Smooth muscle cell (in vitro differentiated cells): ENCODE measurements at regions not wholly inside any gene's neighbourhood (a gene's known extent, or its start where the extent isn't known, plus 50 kb on each side); places are given as distances from the start of the nearest gene placed in this dataset.

Source experiments
- DNase-seq: peaks from one replicate; lab custom pipeline; 2025; ENCODE audit not compliant: unreplicated experiment; lab: John Stamatoyannopoulos, UW
- H2AFZ ChIP-seq: fragments of 200-600 bp; sonication (generic); 2 replicates; pipeline ENCODE4 v1.6.0; 2016; ENCODE audit warnings: antibody characterized with exemption, low read depth, mild to moderate bottlenecking
- H3F3A ChIP-seq: fragments of 200-600 bp; sonication (generic); 2 replicates; pipeline ENCODE4 v1.6.0; 2017; ENCODE audit warnings: antibody characterized with exemption, low read depth
- H3K27ac ChIP-seq: fragments of 200-600 bp; sonication (generic); 2 replicates; pipeline ENCODE4 v1.5.1; 2016; ENCODE audit warnings: low read depth, mild to moderate bottlenecking
- H3K27me3 ChIP-seq: fragments of 200-600 bp; sonication (generic); 2 replicates; pipeline ENCODE4 v1.6.1; 2016; ENCODE audit warnings: low read depth, mild to moderate bottlenecking
- H3K36me3 ChIP-seq: fragments of 200-600 bp; sonication (generic); 2 replicates; pipeline ENCODE4 v1.5.1; 2016; ENCODE audit warnings: low read depth
- H3K4me1 ChIP-seq: fragments of 200-600 bp; sonication (generic); 2 replicates; pipeline ENCODE4 v1.5.1; 2016; ENCODE audit warnings: low read depth
- H3K4me2 ChIP-seq: fragments of 200-600 bp; sonication (generic); 2 replicates; pipeline ENCODE4 v1.6.0; 2016; ENCODE audit warnings: mild to moderate bottlenecking
- H3K4me3 ChIP-seq: fragments of 200-600 bp; sonication (generic); 2 replicates; pipeline ENCODE4 v1.5.1; 2016; ENCODE audit warnings: mild to moderate bottlenecking
- H3K79me2 ChIP-seq: fragments of 200-600 bp; sonication (generic); 2 replicates; pipeline ENCODE4 v1.6.0; 2016; ENCODE audit warnings: low read depth, mild to moderate bottlenecking
- H3K9ac ChIP-seq: fragments of 200-600 bp; sonication (generic); 2 replicates; pipeline ENCODE4 v1.6.0; 2016; ENCODE audit warnings: low read depth
- H3K9me3 ChIP-seq: fragments of 200-600 bp; sonication (generic); replicated peaks from 2 replicates; pipeline ENCODE4 v1.5.1; 2016; ENCODE audit warnings: low read depth
- H4K20me1 ChIP-seq: fragments of 200-600 bp; sonication (generic); 2 replicates; pipeline ENCODE4 v1.6.0; 2016; ENCODE audit warnings: low read depth
- WGBS: methylation state at CpG from one replicate; pipeline ENCODE4 v1.1.7; 2016; ENCODE audit warnings: low lambda C conversion rate; 5-methylcytosine and 5-hydroxymethylcytosine counted together
- TF ChIP-seq, protein P1 (sequence below): fragments of 200-600 bp; sonication (generic); IDR thresholded peaks from 2 replicates; pipeline ENCODE4 v1.5.1; 2017; ENCODE audit warnings: borderline replicate concordance, mild to moderate bottlenecking, antibody characterized with exemption; ENCODE audit not compliant: insufficient read depth, poor library complexity, severe bottlenecking

DNA sequence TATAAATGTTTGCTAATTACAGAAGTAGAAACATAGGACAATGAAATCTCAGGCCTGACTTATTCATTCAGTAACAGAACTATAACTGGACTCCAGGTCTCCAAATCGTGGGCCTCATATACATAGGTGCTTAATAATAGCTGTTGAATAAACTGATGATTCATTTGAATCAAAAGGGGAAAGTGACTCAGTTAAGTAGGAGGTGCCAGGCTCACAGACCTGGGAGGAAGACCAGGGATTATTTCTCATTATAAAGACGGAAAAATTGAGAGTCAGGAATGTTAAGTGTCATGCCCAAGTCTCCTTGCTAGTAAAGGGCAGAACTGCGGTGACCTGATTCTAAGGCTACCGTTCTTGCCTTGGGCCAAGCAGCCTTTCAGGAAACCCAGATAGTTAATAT is 131.5 kb downstream of the HS3ST1 start:
- H3K27ac ChIP-seq: no peak overlapping the region

DNA sequence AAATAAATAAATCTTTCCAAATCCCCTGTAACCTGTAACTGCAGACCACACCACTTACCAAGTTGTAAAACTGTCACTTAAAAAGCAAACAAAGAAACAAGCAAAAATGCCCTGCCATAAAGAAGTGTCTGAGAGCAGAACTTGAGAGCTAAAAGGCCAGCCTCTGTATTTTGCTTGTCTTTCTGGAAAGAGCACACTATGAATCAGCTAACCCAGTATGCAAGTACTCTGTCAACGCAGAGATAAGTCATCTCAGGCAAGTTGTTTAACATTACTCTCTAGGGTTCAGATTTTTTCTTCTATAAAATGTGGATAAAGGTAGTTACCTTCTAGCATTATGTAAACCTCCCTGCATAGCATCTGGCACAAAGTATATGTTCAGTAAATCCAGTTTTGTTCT is 134.8 kb downstream of the HS3ST1 start:
- Histone ChIP-seq H3K4me1 (no peaks in the 10 kb centered on the region), H3K4me2 (no peak overlapping the region), H3K27ac (no peak overlapping the region), H3K9ac (no peak overlapping the region), H3K27me3 (no peaks in the 10 kb centered on the region), H3K36me3 (no peaks in the 10 kb centered on the region), H3K9me3 (no peaks in the 10 kb centered on the region), H4K20me1 (no peaks in the 10 kb centered on the region), H3F3A (no peaks in the 10 kb centered on the region), H3K4me3 (no peak overlapping the region), H2AFZ (no peak overlapping the region), H3K79me2 (no peaks in the 10 kb centered on the region)
- WGBS: 15% methylated on average over 1 of the region's 1 CpG
- TF ChIP-seq, protein P1, sequence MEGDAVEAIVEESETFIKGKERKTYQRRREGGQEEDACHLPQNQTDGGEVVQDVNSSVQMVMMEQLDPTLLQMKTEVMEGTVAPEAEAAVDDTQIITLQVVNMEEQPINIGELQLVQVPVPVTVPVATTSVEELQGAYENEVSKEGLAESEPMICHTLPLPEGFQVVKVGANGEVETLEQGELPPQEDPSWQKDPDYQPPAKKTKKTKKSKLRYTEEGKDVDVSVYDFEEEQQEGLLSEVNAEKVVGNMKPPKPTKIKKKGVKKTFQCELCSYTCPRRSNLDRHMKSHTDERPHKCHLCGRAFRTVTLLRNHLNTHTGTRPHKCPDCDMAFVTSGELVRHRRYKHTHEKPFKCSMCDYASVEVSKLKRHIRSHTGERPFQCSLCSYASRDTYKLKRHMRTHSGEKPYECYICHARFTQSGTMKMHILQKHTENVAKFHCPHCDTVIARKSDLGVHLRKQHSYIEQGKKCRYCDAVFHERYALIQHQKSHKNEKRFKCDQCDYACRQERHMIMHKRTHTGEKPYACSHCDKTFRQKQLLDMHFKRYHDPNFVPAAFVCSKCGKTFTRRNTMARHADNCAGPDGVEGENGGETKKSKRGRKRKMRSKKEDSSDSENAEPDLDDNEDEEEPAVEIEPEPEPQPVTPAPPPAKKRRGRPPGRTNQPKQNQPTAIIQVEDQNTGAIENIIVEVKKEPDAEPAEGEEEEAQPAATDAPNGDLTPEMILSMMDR: no peak
- DNase-seq: no peak

More for the DNA sequence above, 131.5 kb downstream of the HS3ST1 start:
- H3K9me3 ChIP-seq: no peaks in the 10 kb centered on the region
- 64% methylated on average over 4 of the region's 4 CpGs for WGBS
- H2AFZ ChIP-seq: no peak overlapping the region
- DNase-seq: no peak
- H3K4me3 ChIP-seq: no peak overlapping the region
- H3K4me2 ChIP-seq: no peak overlapping the region
- no peaks in the 10 kb centered on the region for H3K36me3 ChIP-seq
- H4K20me1 ChIP-seq: no peaks in the 10 kb centered on the region
- TF ChIP-seq, protein P1: no peak
- no peaks in the 10 kb centered on the region for H3F3A ChIP-seq
- no peaks in the 10 kb centered on the region for H3K27me3 ChIP-seq
- no peak overlapping the region for H3K9ac ChIP-seq
- H3K4me1 ChIP-seq: no peaks in the 10 kb centered on the region
- H3K79me2 ChIP-seq: no peaks in the 10 kb centered on the region

DNA sequence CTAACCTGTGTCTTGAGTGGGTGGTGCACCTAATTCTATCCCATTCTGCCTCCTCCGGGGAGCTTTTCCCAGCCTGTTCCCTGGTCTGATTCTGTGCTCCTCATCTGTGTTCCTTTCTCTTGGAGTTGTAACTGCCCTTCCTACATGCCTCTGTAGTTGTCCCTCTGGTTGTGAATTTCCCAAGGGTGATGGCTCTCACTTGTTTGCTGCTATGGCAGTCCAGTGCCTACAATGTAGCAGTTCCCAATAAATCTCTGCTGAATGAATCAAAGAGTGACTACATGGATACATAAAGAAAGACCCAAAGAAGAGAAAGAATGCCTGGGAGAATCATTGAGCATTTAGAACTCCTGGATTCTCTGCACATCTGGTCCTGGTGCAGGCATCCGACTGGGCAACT is 141.6 kb downstream of the HS3ST1 start:
- no peak overlapping the region for H3K27ac ChIP-seq
- H3K79me2 ChIP-seq: no peaks in the 10 kb centered on the region
- no peaks in the 10 kb centered on the region for H4K20me1 ChIP-seq
- 93% methylated on average over 2 of the region's 2 CpGs for WGBS
- H3K27me3 ChIP-seq: no peaks in the 10 kb centered on the region
- DNase-seq: no peak
- H3K9ac ChIP-seq: no peak overlapping the region
- H3K4me2 ChIP-seq: no peak overlapping the region
- no peaks in the 10 kb centered on the region for H3K36me3 ChIP-seq
- H3F3A ChIP-seq: no peaks in the 10 kb centered on the region
- H2AFZ ChIP-seq: no peak overlapping the region
- H3K4me1 ChIP-seq: no peaks in the 10 kb centered on the region
- H3K9me3 ChIP-seq: no peaks in the 10 kb centered on the region
- no peak overlapping the region for H3K4me3 ChIP-seq
- TF ChIP-seq, protein P1: no peak

DNA sequence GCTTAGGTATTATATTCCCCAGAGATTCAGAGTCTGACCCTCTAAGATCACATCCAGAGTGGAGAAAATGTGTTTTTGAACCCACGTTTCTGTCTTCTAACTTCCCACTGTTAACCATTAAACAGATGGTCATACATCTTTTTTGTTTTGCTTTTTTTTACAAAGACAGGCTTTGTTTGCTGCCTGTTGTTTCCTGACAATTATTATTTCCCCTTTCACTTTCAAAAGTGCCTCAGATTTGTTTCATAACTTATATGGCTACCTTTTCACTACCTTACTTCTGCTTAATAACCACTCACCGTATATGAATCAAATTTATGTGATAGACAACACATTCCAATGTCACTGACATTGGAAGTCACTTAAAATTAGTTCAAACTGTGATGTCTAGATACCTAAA is 142.2 kb downstream of the HS3ST1 start:
- Histone ChIP-seq H3K9ac (no peak overlapping the region), H3K27me3 (no peaks in the 10 kb centered on the region), H3F3A (no peaks in the 10 kb centered on the region), H4K20me1 (no peaks in the 10 kb centered on the region), H3K36me3 (no peaks in the 10 kb centered on the region), H3K9me3 (no peaks in the 10 kb centered on the region), H2AFZ (no peak overlapping the region), H3K4me1 (no peaks in the 10 kb centered on the region), H3K79me2 (no peaks in the 10 kb centered on the region), H3K4me2 (no peak overlapping the region), H3K27ac (no peak overlapping the region), H3K4me3 (no peak overlapping the region)
- no peak for DNase-seq
- TF ChIP-seq, protein P1: no peak
- WGBS: 81% methylated on average over 2 of the region's 2 CpGs
